OCI-LY7 (cell line): ENCODE measurements at regions not wholly inside any gene's neighbourhood (a gene's known extent, or its start where the extent isn't known, plus 50 kb on each side); places are given as distances from the start of the nearest gene placed in this dataset.
A peak's percentile ranks its signal among the peaks of the same experiment; 100 is the strongest.

Source experiments
- BruUV-seq: library from RNA; stranded (reverse); fragments of 400-500 nt; replicated peaks from 2 replicates; lab custom pipeline; 2021; lab: Mats Ljungman, UMichigan
- CTCF ChIA-PET: fragments of 300-600 bp; sonication (Branson Sonifier 250); formaldehyde crosslinking; loops from one replicate; lab custom pipeline; 2022; ENCODE audit warnings: antibody characterized with exemption; ENCODE audit not compliant: unreplicated experiment; lab: Charles Lee
- POLR2A ChIA-PET: fragments of 300-600 bp; sonication (Branson Sonifier 250); formaldehyde crosslinking; loops from one replicate; lab custom pipeline; 2022; ENCODE audit warnings: antibody characterized with exemption; lab: Charles Lee
- DNase-seq: peaks from one replicate; pipeline ENCODE4 v3.0.0-alpha.2; 2015; ENCODE audit warnings: low spot score
- H2AFZ ChIP-seq: fragments of 200-600 bp; sonication (generic), shearing (Covaris generic); 2 replicates; pipeline ENCODE4 v1.6.1; 2014; ENCODE audit warnings: mild to moderate bottlenecking, antibody characterized with exemption, low read length, moderate library complexity
- H3K27ac ChIP-seq: fragments of 200-600 bp; sonication (generic); 2 replicates; pipeline ENCODE4 v1.5.1; 2014; ENCODE audit warnings: mixed run types, low read depth, mild to moderate bottlenecking, moderate library complexity, low read length, inconsistent platforms; ENCODE audit not compliant: poor library complexity, severe bottlenecking
- H3K36me3 ChIP-seq: fragments of 200-600 bp; sonication (generic); 2 replicates; pipeline ENCODE4 v1.6.1; 2014; ENCODE audit warnings: mild to moderate bottlenecking, antibody characterized with exemption, low read length, moderate library complexity, mixed read lengths; ENCODE audit not compliant: insufficient read depth
- H3K4me1 ChIP-seq: fragments of 200-600 bp; sonication (generic); 2 replicates; pipeline ENCODE4 v1.5.1; 2014; ENCODE audit warnings: mild to moderate bottlenecking, low read length; ENCODE audit not compliant: insufficient read depth, poor library complexity, severe bottlenecking
- H3K4me2 ChIP-seq: fragments of 200-600 bp; sonication (generic); 2 replicates; pipeline ENCODE4 v1.6.1; 2014; ENCODE audit warnings: mild to moderate bottlenecking, low read length
- H3K4me3 ChIP-seq: fragments of 200-600 bp; sonication (generic); 2 replicates; pipeline ENCODE4 v1.5.1; 2014; ENCODE audit warnings: mild to moderate bottlenecking, low read depth, low read length; ENCODE audit not compliant: poor library complexity, severe bottlenecking
- H3K79me2 ChIP-seq: fragments of 200-600 bp; sonication (generic); 2 replicates; pipeline ENCODE4 v1.6.1; 2016; ENCODE audit warnings: low read depth, mild to moderate bottlenecking, low read length, moderate library complexity, mixed read lengths; ENCODE audit not compliant: insufficient read depth
- H3K9me2 ChIP-seq: fragments of 200-600 bp; sonication (generic); 2 replicates; pipeline ENCODE4 v1.6.1; 2016; ENCODE audit warnings: mild to moderate bottlenecking, low read length, mixed read lengths; ENCODE audit not compliant: insufficient read depth
- H3K9me3 ChIP-seq: fragments of 200-600 bp; sonication (generic); 2 replicates; pipeline ENCODE4 v1.6.1; 2014; ENCODE audit warnings: mild to moderate bottlenecking, mixed run types, low read length, mixed read lengths
- H4K20me1 ChIP-seq: fragments of 200-600 bp; sonication (generic); 2 replicates; pipeline ENCODE4 v1.6.1; 2014; ENCODE audit warnings: mild to moderate bottlenecking, antibody characterized with exemption, low read length, moderate library complexity, mixed read lengths; ENCODE audit not compliant: insufficient read depth
- CTCF ChIP-seq: fragments of 200-600 bp; sonication (generic); conservative IDR thresholded peaks from 2 replicates; pipeline ENCODE4 v1.5.1; 2014; ENCODE audit warnings: mild to moderate bottlenecking, antibody characterized with exemption, low read length, moderate library complexity, mixed read lengths
- EZH2phosphoT487 ChIP-seq: fragments of 200-600 bp; sonication (generic); IDR thresholded peaks from 2 replicates; pipeline ENCODE4 v1.6.1; 2018; ENCODE audit warnings: low read depth, borderline replicate concordance, mild to moderate bottlenecking, mixed run types, antibody characterized with exemption, low read length, moderate library complexity, mixed read lengths
- intact Hi-C: fragments of 100-400 bp; cut with micrococcal nuclease; formaldehyde crosslinking; loops from one replicate; pipeline ENCODE4 v1.10.0; 2022; ENCODE audit not compliant: unreplicated experiment

- intact Hi-C loops: loop anchor here (1.0 to 10.0 kb wide), 2 partner anchors 40 to 441 kb away; no protein-coding TSS in a partner anchor
- DNase-seq: peak; percentile 77
- peak overlapping the region; percentile 89 for H2AFZ ChIP-seq
- CTCF ChIA-PET: no interaction called here
- no peaks in the 10 kb centered on the region for H3K36me3 ChIP-seq
- no peaks in the 10 kb centered on the region for H3K9me2 ChIP-seq
- H3K4me2 ChIP-seq: peak overlapping the region; percentile 47; the same call in 1 of the 2 replicates
- no peaks in the 10 kb centered on the region for H4K20me1 ChIP-seq
- H3K4me1 ChIP-seq: peaks cover 30% of the 10 kb centered on the region
- TF ChIP-seq CTCF (no peak), EZH2phosphoT487 (no peak)
- peaks cover 45% of the 10 kb centered on the region for H3K9me3 ChIP-seq
- H3K4me3 ChIP-seq: no peak overlapping the region
- peak overlapping the region; percentile 96 for H3K27ac ChIP-seq
- H3K79me2 ChIP-seq: no peaks in the 10 kb centered on the region
- POLR2A ChIA-PET: no interaction called here
- BruUV-seq: no TSS peak
Measured at GRCh38 chrY:17085303-17085702, 794.7 kb downstream of the CDY2B start.

- Histone ChIP-seq H3K4me3 (no peak overlapping the region), H4K20me1 (no peaks in the 10 kb centered on the region), H3K27ac (peak overlapping the region; percentile 75), H3K9me2 (no peaks in the 10 kb centered on the region), H3K36me3 (no peaks in the 10 kb centered on the region), H3K79me2 (no peaks in the 10 kb centered on the region), H3K4me1 (peaks cover 40% of the 10 kb centered on the region), H3K4me2 (no peak overlapping the region), H2AFZ (no peak overlapping the region), H3K9me3 (peaks cover 79% of the 10 kb centered on the region)
- ChIA-PET POLR2A (no interaction called here), CTCF (no interaction called here)
- BruUV-seq: no TSS peak
- TF ChIP-seq CTCF: no peak
- no peak for TF ChIP-seq EZH2phosphoT487
- DNase-seq: peak; percentile 55
- intact Hi-C loops: loop anchor here (10.0 kb wide), 1 partner anchor 435 kb away; no protein-coding TSS in a partner anchor
Measured at GRCh38 chrY:17079887-17080286, 800.1 kb downstream of the CDY2B start.

GRCh38 chrY:17067307-17067706 is 812.7 kb downstream of the CDY2B start:
- no peak for DNase-seq
- H3K27ac ChIP-seq: no peak overlapping the region
- ChIA-PET CTCF (no interaction called here), POLR2A (no interaction called here)
- no peaks in the 10 kb centered on the region for H3K4me1 ChIP-seq
- intact Hi-C loops: no loop called here
- BruUV-seq: no TSS peak
- H3K36me3 ChIP-seq: no peaks in the 10 kb centered on the region
- no peak overlapping the region for H3K4me3 ChIP-seq
- H4K20me1 ChIP-seq: no peaks in the 10 kb centered on the region
- no peak overlapping the region for H3K4me2 ChIP-seq
- H3K9me3 ChIP-seq: peaks cover 10% of the 10 kb centered on the region; the same call in 1 of the 2 replicates
- H2AFZ ChIP-seq: no peak overlapping the region
- H3K79me2 ChIP-seq: no peaks in the 10 kb centered on the region
- TF ChIP-seq CTCF (no peak), EZH2phosphoT487 (no peak)
- H3K9me2 ChIP-seq: no peaks in the 10 kb centered on the region
